ENCODE measurements at regions not wholly inside any gene's neighbourhood (a gene's known extent, or its start where the extent isn't known, plus 50 kb on each side); places are given as distances from the start of the nearest gene placed in this dataset.
"Not testable (repeated sequence)": the region's sequence is repeated elsewhere in the genome, so short reads cannot be mapped to it uniquely, and the experiment has no call there.

DNA sequence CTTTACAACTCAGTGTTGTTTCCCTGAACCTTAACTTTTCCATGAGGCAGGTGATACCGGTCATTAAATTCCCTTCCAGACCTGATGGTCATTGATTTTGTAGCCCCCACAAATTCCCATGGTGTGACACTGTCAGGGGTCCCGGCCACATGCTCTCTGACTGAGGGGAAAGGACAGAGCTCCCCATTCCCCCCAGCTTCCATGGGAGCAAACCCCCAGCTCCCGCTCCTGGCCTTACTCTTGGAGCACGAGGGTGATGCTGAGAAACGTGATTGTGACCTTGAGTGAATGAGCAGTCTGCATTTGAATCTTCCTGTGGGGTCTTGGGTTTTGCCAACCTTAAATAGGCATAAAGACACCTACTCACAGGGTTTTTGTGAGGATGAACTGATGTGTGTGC is 366.8 kb downstream of the RPS6KC1 start:
- peak; percentile 81 for DNase-seq (ENCODE audit: extremely low spot score)
- Histone ChIP-seq H3K4me3 (no peak overlapping the region), H3K27me3 (no peaks in the 10 kb centered on the region), H3K27ac (replicated peaks in 1 of 4) (no peak overlapping the region), H3K36me3 (no peaks in the 10 kb centered on the region), H3K4me1 (no peaks in the 10 kb centered on the region), H3K9me3 (no peaks in the 10 kb centered on the region)
- TF ChIP-seq, protein P1, sequence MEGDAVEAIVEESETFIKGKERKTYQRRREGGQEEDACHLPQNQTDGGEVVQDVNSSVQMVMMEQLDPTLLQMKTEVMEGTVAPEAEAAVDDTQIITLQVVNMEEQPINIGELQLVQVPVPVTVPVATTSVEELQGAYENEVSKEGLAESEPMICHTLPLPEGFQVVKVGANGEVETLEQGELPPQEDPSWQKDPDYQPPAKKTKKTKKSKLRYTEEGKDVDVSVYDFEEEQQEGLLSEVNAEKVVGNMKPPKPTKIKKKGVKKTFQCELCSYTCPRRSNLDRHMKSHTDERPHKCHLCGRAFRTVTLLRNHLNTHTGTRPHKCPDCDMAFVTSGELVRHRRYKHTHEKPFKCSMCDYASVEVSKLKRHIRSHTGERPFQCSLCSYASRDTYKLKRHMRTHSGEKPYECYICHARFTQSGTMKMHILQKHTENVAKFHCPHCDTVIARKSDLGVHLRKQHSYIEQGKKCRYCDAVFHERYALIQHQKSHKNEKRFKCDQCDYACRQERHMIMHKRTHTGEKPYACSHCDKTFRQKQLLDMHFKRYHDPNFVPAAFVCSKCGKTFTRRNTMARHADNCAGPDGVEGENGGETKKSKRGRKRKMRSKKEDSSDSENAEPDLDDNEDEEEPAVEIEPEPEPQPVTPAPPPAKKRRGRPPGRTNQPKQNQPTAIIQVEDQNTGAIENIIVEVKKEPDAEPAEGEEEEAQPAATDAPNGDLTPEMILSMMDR (IDR thresholded peaks at IDR 0.05), result no peak
- TF ChIP-seq POLR2A (IDR thresholded peaks at IDR 0.05; ENCODE audit: low read depth) (no peak), EP300 (IDR thresholded peaks at IDR 0.05) (no peak), POLR2AphosphoS5 (IDR thresholded peaks at IDR 0.05) (no peak)
- 79% methylated on average over 4 of the region's 5 CpGs for WGBS
- intact Hi-C loops (cut with DNase I), result no loop called here

DNA sequence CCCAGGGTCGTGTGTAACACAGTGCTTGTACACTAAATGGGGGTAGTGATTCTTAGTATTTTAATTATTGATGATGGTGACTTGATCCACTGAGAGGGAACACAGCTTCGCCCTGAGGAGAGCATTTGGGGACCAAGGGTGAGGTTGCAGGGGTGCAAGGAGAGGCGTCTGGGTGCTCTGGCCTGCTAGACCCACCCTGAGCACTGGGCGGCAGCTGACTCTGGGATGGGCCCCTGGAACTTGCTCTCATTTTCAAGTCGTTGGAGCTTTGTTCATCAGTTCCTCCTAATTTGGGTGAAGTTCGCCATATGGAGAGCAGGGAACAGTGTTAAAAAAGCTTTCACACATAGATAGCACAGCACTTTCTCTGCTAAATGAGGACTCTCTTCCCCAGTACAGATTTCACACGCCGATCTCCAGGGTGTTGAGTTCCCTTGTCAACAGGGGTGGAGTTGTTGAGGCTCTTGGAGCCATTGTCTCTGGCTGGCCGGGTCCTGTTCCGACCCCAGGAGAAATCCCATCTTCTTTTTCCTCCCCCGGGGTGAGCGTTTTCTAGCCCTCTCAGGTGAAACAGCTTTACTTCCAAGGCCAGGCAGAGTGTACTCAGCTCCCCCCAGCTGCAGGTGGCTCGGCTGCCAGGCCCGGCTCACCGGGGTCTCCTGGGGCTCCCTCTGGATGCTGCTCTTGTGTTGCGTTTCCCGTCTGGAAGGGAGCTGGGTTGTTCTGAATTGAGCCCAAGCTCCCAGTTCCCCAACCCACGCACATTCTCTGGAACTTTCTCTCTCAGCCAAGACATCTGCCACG is 367.4 kb downstream of the RPS6KC1 start:
- no peak for TF ChIP-seq POLR2AphosphoS5 (IDR thresholded peaks at IDR 0.05)
- peak; percentile 85 for DNase-seq (ENCODE audit: extremely low spot score)
- H3K36me3 ChIP-seq, result no peaks in the 10 kb centered on the region
- H3K27me3 ChIP-seq, result no peaks in the 10 kb centered on the region
- H3K27ac ChIP-seq (replicated peaks in 1 of 4), result no peak overlapping the region
- WGBS, result 68% methylated on average over 19 of the region's 19 CpGs
- H3K9me3 ChIP-seq, result no peaks in the 10 kb centered on the region
- intact Hi-C loops (cut with DNase I), result no loop called here
- no peaks in the 10 kb centered on the region for H3K4me1 ChIP-seq
- H3K4me3 ChIP-seq, result no peak overlapping the region

DNA sequence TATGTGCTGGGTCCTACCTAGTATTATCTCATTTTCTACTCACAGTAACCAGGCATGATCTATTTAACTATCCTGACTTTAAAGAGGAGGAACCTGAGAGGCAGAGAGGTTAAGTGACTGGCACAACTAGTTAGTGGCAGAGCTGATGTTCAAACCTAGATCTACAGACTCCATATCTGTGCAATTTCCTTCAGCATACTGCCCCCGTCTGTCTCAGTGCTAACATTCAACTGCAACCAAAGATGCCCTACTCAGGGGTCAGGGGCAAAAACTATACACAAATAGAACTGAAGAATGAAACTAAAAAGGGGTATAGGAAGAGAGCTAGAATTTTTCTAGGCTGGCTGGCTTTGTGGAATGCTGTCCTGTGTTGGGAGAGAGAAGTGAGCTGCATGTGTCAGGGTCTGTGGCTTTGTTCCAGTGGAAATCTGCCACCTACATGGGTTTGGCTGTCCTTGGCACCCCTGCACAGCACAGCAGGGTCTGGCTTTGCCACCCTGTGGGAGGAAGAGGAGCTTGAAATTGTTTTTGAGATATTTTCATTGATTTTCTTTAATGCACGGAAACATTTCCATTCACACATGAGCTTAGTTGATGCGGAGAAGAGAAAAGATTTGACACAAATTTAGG is 368.5 kb downstream of the RPS6KC1 start:
- DNase-seq (ENCODE audit: extremely low spot score), result peak; percentile 62
- no peak overlapping the region for H3K4me3 ChIP-seq
- no peak overlapping the region for H3K27ac ChIP-seq (replicated peaks in 1 of 4)
- TF ChIP-seq EP300 (IDR thresholded peaks at IDR 0.05), result no peak
- TF ChIP-seq, protein P1 (IDR thresholded peaks at IDR 0.05), result no peak
- no peak for TF ChIP-seq POLR2A (IDR thresholded peaks at IDR 0.05; ENCODE audit: low read depth)
- no peak for TF ChIP-seq POLR2AphosphoS5 (IDR thresholded peaks at IDR 0.05)
- no peaks in the 10 kb centered on the region for H3K36me3 ChIP-seq
- WGBS, result 87% methylated on average over 3 of the region's 3 CpGs
- H3K27me3 ChIP-seq, result no peaks in the 10 kb centered on the region
- no peaks in the 10 kb centered on the region for H3K9me3 ChIP-seq
- intact Hi-C loops (cut with DNase I), result no loop called here
- no peaks in the 10 kb centered on the region for H3K4me1 ChIP-seq

DNA sequence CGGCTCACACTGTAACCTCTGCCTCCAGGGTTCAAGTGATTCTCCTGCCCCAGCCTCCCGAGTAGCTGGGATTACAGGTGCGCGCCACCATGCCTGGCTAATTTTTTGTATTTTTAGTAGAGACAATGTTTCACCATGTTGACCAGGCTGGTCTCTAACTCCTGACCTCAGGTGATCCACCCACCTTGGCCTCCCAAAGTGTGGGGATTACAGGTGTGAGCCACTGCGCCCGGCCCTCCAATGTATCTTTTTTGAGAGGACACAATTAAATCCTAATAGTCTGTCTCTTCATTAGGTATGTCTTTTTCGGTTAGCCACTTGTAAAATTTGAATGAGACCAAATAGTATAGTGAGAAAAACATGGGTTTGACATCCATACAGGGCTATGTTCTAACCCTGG is 370.1 kb downstream of the RPS6KC1 start:
- H3K4me3 ChIP-seq; H3K27ac ChIP-seq (replicated peaks in 1 of 4); intact Hi-C loops (cut with DNase I); H3K9me3 ChIP-seq; H3K36me3 ChIP-seq; DNase-seq (ENCODE audit: extremely low spot score); H3K27me3 ChIP-seq; H3K4me1 ChIP-seq: not testable (repeated sequence)
- 89% methylated on average over 7 of the region's 7 CpGs for WGBS

DNA sequence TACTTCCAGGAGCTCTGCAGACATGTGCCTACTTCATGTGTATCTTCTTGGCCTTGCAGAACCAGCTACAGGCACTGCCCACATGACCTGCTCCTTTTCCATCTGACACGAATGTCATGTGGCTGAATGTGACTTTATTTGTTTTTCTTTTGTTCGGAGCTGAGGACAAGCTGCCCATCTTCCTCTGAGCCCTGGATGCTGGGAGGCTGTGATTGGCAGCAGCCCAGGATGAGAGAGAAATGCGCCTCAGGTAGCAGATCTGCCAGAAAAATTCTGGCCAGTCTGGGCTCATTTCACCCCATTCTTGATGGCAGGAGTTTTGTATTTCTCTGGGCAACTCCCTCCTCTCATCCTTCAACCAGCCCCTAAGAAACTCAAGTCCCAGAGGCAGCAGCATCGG is 372.0 kb downstream of the RPS6KC1 start:
- Histone ChIP-seq H3K4me1 (no peaks in the 10 kb centered on the region), H3K4me3 (no peak overlapping the region), H3K9me3 (no peaks in the 10 kb centered on the region), H3K27ac (replicated peaks in 1 of 4) (no peak overlapping the region), H3K36me3 (no peaks in the 10 kb centered on the region), H3K27me3 (no peaks in the 10 kb centered on the region)
- peak; percentile 5 for DNase-seq (ENCODE audit: extremely low spot score)
- intact Hi-C loops (cut with DNase I), result no loop called here
- 64% methylated on average over 4 of the region's 4 CpGs for whole genome bisulfite sequencing
- TF ChIP-seq POLR2A (IDR thresholded peaks at IDR 0.05; ENCODE audit: low read depth) (no peak), EP300 (IDR thresholded peaks at IDR 0.05) (no peak), POLR2AphosphoS5 (IDR thresholded peaks at IDR 0.05) (no peak)
- TF ChIP-seq, protein P1 (IDR thresholded peaks at IDR 0.05), result no peak
